NCI-H1436 (cell line): ENCODE measurements at regions not wholly inside any gene's neighbourhood (a gene's known extent, or its start where the extent isn't known, plus 50 kb on each side); places are given as distances from the start of the nearest gene placed in this dataset.

Experiments used
- DNase-seq: peaks from one replicate; lab custom pipeline; 2025; lab: John Stamatoyannopoulos, UW

DNA sequence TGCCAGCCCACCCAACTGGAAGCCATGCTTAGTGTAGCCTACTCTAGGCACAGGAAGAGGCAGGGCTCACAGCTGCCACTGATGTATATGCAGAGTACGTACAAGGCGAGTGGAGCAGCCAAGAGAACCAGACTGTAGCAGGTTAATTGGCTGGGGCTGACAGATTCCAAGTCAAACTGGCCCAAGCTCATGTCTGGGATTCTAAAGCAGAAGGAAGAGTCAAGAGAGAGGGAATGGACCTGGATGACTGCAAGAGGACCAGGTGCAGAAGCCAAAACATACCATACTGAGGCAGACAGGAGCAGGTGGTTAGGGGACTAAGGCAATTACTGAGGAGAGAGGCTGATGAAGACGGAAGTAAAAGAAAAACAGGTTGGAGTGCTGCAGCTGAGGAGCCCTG is 51.3 kb upstream of the LRRN2 start:
- DNase-seq: peak; percentile 11

GRCh38 chr1:204738506-204738905 is 53.0 kb upstream of the LRRN2 start:
- DNase-seq: no peak

- DNase-seq: no peak
Observed at GRCh38 chr1:204740354-204740753, 54.8 kb upstream of the LRRN2 start.

GRCh38 chr1:204741440-204741839 is 55.9 kb upstream of the LRRN2 start:
- no peak for DNase-seq

GRCh38 chr1:204742676-204743251 is 57.2 kb upstream of the LRRN2 start:
- DNase-seq: no peak

DNA sequence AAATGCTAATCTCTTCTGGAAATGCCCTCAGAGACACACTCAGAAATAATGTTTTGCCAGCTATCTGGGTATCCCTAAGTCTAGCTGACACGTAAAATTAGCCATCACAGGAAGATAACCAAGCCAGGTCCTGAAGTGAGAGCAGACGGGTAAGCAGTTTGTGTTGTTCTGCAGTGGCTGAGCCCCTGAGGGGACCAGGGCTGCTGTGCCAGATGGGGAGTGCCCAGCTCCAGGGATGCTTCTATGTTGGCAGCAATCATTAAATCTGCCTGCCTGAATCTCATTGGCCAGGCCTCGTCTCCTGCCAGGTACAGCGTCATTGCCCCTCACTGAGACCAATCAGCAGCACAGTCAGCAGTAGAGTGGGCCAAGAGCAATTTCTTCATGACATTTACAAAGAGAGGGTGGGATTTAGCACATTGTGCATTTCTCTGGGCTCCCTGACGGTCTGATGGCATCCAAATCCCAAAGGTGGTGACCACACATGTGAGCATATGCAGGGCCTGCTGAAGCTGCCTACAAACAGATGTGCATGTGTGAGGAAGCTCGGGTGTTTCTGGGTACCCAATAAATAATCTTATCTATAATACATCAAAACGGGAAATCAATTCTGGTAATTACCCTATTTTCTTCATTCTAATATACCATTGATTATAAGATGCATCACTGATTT is 58.7 kb upstream of the LRRN2 start:
- no peak for DNase-seq

GRCh38 chr1:204746838-204747442 is 61.4 kb upstream of the LRRN2 start:
- peak; percentile 63 for DNase-seq

DNA sequence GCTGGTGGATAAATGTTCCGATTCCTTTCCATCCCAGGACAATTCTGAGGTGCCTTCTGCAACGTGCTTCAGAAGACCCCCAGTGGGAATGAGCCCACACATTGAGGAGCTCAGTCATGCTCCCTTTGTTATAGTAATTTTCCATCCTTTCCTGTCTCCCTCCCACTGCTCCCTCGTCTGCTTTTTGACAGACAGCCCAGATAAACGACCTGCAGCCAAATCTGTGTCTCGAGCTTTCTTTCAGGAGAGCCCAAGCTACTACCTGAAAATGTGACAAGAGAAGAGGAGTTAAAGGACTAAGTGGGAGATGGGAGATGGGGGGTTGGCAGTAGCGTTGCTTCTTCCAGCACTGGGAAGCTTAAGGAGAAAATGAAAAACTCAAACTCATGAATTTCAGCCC is 65.9 kb upstream of the LRRN2 start:
- DNase-seq: no peak

DNA sequence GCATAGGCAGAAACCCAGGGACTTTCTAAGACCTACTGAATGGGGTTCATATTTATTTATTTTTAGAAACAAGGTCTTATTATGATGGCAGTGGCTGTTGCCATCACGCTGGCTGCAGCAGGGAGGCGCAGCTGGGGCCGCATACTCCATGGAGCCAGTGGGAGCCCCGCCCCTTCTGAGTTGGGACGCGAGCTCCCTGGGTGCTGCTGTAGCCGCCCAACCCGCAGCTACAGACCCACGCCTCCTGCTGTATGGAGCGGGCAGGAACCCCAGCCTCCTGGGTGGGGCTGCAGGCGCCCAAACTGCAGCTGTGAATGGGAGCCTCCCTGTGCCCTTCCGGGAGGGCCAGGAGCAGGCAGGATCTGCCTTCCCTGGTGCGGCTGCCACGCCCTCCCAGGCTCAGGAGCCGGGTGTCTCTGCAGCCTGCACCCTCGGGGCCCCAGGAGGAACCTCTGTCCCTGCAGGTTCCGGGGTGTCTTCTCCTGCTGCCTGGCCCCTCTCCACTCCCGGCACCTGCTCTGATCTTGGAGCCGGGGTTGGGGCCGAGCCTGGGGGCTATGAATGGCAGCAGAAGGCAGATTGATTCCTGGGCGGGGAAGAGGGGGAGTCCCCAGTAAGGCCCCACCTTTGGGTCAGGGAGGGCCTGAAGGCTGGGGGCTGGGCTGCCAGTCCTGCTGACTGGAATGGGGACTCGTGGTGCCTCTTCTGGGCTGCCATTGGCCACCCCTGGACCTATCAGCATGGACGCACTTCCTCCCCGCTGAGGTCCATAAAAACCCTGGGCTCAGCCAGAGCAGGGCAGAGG is 66.5 kb upstream of the LRRN2 start:
- no peak for DNase-seq

DNA sequence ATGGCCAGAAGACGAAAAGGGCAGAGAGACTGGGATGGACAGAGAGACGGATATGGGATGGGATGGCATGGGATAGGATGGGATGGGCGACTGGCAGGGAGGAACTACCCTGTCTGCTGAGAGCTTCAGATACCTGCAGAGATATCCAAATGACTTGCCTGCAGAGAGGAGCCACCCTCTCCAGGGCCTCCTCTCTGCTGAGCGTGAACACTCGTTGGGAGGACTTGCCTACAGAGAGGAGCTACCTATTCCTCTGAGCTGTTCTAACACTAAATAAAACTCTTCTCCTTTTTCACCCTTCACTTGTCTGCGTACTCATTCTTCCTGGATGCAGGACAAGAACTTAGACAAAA is 67.1 kb upstream of the LRRN2 start:
- DNase-seq: no peak

DNA sequence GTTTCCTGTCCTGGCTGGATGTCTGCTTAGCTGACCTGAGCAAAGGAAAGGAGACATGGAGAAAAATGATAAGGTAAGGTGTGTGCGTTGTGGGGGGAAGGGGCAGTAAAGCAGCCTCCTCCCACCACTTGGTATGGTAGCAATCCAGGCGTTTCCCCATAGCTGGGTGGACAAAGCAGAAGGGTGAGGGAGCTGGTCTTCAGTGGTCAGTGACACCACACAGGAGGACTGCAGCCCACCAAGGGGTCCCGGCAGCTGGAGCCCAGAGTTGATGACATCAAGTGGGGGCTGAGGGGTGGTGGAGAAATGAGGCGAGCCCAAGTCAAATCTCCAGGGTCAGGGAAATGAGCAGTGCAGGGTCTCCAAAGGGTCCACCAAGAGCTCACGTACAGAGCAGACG is 69.3 kb upstream of the LRRN2 start:
- DNase-seq: no peak

- no peak for DNase-seq
Observed at GRCh38 chr1:204756349-204756748, 70.8 kb upstream of the LRRN2 start.

DNA sequence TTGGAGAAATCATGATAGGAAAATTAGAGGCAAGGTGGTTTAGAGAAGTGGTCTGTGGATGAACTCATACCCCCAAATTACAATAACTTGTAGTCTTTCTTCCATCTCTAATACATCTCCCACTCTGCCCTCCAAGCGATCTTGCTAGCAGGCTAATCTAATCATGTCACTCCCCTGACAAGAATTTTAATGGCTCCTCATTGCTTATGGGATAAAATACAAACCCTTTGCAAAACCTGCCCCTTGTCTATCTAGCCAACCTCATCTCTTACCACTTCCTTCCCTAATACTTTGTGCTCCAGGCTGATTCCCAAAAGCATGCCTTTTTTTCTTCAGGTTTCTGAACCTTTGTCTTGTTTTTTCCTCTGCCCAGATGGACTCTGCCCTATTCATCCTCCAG is 71.3 kb upstream of the LRRN2 start:
- DNase-seq: no peak

DNA sequence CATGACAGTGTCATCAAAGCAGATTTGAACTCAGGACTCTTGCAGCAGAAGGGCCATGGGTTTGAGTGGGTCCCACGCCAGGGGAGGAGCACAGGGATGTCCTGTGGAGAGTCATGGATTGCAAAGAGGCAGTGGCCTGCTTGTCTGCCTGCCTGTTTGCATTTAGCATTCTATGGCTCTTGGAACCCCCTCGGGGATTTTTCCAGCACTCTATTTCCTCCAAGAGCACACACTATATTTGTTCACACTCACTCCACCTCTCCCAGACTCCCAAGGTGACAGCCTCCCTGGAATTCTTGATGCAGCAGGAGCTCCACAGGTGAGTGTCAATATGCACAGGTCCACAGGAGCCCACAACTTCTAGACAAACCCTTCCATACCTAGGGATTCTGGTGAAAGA is 73.1 kb upstream of the LRRN2 start:
- no peak for DNase-seq

DNA sequence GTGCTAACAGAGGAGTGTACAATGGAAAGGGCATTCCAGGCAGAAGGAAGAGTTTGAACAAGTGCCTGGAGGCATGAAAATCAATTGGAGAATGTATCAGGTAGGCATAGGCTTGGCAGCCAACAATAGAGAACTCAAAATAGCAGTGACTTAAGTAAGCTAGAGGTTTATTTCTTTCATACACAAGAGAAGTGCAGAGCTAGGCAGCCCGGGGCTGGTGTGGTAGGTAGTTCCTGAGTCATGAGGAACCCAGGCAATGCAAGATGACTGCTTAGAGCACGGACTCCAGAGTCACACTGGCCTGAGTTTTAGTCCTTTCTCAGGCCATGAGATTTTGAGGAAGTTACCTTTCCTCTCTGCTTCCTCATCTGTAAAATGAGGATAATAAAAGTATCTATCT is 74.8 kb upstream of the LRRN2 start:
- DNase-seq: no peak

DNA sequence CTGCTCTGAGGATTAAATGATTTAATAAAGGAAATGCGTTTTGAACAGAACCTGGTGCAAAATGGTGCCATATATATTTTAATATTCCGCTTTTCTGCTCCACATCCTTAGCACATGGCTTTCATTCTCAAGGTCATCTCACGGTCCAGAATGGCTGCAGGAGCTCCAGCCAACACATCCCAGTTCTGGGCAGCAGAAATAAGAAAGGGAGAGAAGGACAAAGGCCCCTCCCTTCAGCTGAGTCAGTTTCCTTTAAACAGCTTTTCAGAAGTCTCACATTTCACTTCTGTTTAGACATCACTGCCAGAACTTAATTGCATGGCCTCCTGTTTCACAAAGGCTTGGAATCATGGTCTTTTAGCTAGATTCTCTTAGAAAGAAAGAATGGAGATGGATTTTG is 75.2 kb upstream of the LRRN2 start:
- DNase-seq: no peak

GRCh38 chr1:204763773-204764427 is 78.4 kb upstream of the LRRN2 start:
- peak; percentile 81 for DNase-seq

- no peak for DNase-seq
Observed at GRCh38 chr1:204769997-204770396, 84.5 kb upstream of the LRRN2 start.

DNA sequence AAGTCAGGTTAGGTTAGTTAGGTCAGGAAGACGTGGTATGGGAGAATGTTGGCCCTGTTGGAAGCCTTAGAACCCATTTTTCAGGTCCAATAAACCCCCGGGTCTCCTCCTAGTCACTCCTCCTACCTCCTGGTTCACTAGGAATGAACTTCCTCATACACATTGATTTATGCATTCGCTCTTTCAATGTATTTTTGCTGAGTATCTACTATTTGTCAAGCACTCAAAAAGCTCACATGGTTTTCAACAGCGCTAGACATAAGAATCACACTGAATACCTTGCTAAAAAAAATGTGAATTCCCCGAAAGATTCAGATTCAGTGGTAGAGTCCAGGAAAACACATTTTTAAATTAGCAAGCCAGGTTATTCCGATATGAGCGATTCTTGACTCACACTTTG is 85.8 kb upstream of the LRRN2 start:
- DNase-seq: no peak

GRCh38 chr1:204773246-204773645 is 87.7 kb upstream of the LRRN2 start:
- DNase-seq: no peak

GRCh38 chr1:204775546-204775945 is 90.0 kb upstream of the LRRN2 start:
- DNase-seq: no peak

- DNase-seq: no peak
Observed at GRCh38 chr1:204777591-204777990, 92.1 kb upstream of the LRRN2 start.

DNA sequence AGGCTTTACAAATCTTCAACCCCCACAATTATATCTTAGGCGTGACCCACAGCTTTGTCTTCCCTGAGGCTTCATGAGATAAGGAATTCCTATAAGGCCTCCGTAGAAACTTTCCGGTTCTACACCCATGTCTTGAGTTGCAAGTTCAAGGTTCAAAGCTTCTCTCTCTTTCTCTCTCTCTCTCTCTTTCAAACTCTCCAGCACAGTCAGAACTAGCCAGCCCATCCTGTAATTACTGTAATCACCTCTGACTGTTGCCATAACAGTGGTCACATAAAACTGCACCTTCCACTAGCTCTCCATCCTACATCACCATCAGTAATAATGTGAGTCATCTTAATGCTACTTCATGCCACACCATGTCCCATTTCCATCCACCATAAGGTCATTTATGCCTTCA is 90.0 kb upstream of the NFASC start:
- DNase-seq: no peak
